Adrenal gland (tissue), 9 donors: ENCODE measurements at regions not wholly inside any gene's neighbourhood (a gene's known extent, or its start where the extent isn't known, plus 50 kb on each side); places are given as distances from the start of the nearest gene placed in this dataset.

Experiments
- DNase-seq, 7 donors: peaks; one replicate each; pipeline ENCODE4 v3.0.0-alpha.2; 2019 to 2020
- H3K27ac ChIP-seq, 5 donors: fragments of 200-600 bp; sonication (generic) in 4 of 5; 1 replicate in 3 of 5; 2 replicates in 2 of 5; pipeline versions ENCODE4 v1.5.1 to v1.8.0; 2016 to 2020; ENCODE audit warnings: mild to moderate bottlenecking in 1 of 5
- H3K27me3 ChIP-seq: fragments of 200-600 bp; 2 replicates; pipeline ENCODE4 v1.8.0; 2021
- H3K36me3 ChIP-seq, 2 donors: fragments of 200-600 bp; replicated peaks in 1 of 2; 1 replicate in 1 of 2; 2 replicates in 1 of 2; pipeline versions ENCODE4 v1.5.1 to v1.8.0; 2018 to 2022
- H3K4me1 ChIP-seq, 2 donors: fragments of 200-600 bp; replicated peaks in 1 of 2; 1 replicate in 1 of 2; 2 replicates in 1 of 2; pipeline versions ENCODE4 v1.5.1 to v1.8.0; 2018 to 2021
- H3K4me3 ChIP-seq, 4 donors: fragments of 200-600 bp; sonication (generic) in 3 of 4; one replicate each; pipeline ENCODE4 v1.5.1; 2016 to 2018
- H3K9me3 ChIP-seq, 3 donors: fragments of 200-600 bp; sonication (generic) in 1 of 3; replicated peaks in 1 of 3; 1 replicate in 2 of 3; 2 replicates in 1 of 3; pipeline versions ENCODE4 v1.5.1 to v1.8.0; 2016 to 2021
- POLR2A ChIP-seq, 2 donors: fragments of 450-650 bp; IDR thresholded peaks; one replicate each; pipeline ENCODE4 v1.6.1; 2017; ENCODE audit warnings: antibody characterized with exemption in 2 of 2, mild to moderate bottlenecking in 2 of 2, moderate library complexity in 1 of 2
- WGBS, 4 donors: extraction: QIAGEN DNeasy Blood & Tissue Kit in 2 of 4; methylation state at CpG; one replicate each; pipeline versions ENCODE4 v1.1.5 to v1.1.7; 2013 to 2017; 5-methylcytosine and 5-hydroxymethylcytosine counted together
- intact Hi-C, 2 donors: fragments of 100-400 bp; cut with DNase I; formaldehyde crosslinking; loops; one replicate each; pipeline versions ENCODE4 v1.14.1 to v1.15.0; 2022 to 2023
- TF ChIP-seq, protein P1 (sequence below), 6 experiments: fragments of 450-650 bp in 4 of 6; fragments of 200-600 bp in 2 of 6; sonication (generic) in 1 of 6; IDR thresholded peaks; 1 replicate in 5 of 6; 2 replicates in 1 of 6; pipeline versions ENCODE4 v1.5.1 to v1.8.0; 2016 to 2021; ENCODE audit warnings: antibody characterized with exemption in 6 of 6, mild to moderate bottlenecking in 2 of 6, moderate library complexity in 1 of 6
- donor health status: healthy with polysubstance abuse.
- donor health status: Bipolar disorder and iron deficiency.
- donor health status: DM: yes; HTN: yes; CAD: no.
- donor health status: DM: no; HTN: no; CAD: no.
- donor health status: DM: no; HTN: no; CAD: no.

DNA sequence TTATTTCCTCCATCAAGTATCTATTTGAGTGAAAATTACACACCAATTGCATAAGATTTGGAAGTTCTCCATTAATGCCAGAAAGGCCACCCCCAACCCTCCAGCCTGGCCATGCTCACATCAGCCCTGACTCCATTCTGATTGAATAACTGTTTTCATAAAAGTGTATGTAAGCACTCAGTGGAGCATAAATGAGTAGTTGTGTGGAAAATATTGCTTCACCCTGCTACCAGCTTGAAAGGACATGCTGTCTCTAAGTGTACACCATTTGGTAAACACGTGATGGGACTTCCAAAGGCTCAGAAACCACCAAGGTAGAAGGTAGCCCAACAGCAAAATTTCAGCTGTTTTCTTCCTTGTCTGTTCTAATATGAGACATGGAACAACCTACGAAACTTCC is 393.8 kb downstream of the ZNF385D start:
- Histone ChIP-seq H3K4me3 (no peak overlapping the region), H3K36me3 (no peaks in the 10 kb centered on the region), H3K9me3 (no peaks in the 10 kb centered on the region), H3K4me1 (no peaks in the 10 kb centered on the region), H3K27ac (no peak overlapping the region), H3K27me3 (no peaks in the 10 kb centered on the region)
- intact Hi-C loops: no loop called here
- TF ChIP-seq, protein P1, sequence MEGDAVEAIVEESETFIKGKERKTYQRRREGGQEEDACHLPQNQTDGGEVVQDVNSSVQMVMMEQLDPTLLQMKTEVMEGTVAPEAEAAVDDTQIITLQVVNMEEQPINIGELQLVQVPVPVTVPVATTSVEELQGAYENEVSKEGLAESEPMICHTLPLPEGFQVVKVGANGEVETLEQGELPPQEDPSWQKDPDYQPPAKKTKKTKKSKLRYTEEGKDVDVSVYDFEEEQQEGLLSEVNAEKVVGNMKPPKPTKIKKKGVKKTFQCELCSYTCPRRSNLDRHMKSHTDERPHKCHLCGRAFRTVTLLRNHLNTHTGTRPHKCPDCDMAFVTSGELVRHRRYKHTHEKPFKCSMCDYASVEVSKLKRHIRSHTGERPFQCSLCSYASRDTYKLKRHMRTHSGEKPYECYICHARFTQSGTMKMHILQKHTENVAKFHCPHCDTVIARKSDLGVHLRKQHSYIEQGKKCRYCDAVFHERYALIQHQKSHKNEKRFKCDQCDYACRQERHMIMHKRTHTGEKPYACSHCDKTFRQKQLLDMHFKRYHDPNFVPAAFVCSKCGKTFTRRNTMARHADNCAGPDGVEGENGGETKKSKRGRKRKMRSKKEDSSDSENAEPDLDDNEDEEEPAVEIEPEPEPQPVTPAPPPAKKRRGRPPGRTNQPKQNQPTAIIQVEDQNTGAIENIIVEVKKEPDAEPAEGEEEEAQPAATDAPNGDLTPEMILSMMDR (IDR thresholded peaks at IDR 0.05): no peak
- TF ChIP-seq POLR2A (IDR thresholded peaks at IDR 0.05): no peak
- WGBS, 4 donors: 68 to 84% (median 74%) methylated on average over 2 of the region's 2 CpGs
- no peak for DNase-seq

DNA sequence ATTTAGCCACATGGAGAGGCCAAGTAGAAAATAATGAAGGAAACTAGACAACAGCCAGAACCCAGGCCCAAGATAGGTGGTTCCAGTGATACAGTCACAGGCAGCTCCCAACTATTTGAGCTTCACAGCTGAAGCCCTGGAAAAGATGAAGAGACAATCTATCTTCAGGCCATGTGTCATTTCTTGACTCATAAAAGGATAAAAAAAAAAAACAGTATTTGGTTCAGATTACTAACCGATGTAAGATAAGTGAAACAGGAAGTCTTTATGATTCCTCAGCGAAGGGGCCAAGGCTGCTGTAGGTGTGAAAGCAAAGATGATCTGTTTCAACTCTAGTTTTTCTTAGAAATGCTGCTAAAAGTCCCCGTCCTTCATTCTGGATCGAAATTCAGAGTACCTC is 394.6 kb downstream of the ZNF385D start:
- H3K36me3 ChIP-seq: no peaks in the 10 kb centered on the region
- no peak overlapping the region for H3K27ac ChIP-seq
- no peak for TF ChIP-seq POLR2A (IDR thresholded peaks at IDR 0.05)
- TF ChIP-seq, protein P1 (IDR thresholded peaks at IDR 0.05): no peak
- intact Hi-C loops: no loop called here
- H3K4me1 ChIP-seq: no peaks in the 10 kb centered on the region
- H3K27me3 ChIP-seq: no peaks in the 10 kb centered on the region
- DNase-seq: no peak
- no peaks in the 10 kb centered on the region for H3K9me3 ChIP-seq
- 52 to 58% (median 54%) methylated on average over 4 of the region's 4 CpGs for WGBS, 4 donors
- no peak overlapping the region for H3K4me3 ChIP-seq

DNA sequence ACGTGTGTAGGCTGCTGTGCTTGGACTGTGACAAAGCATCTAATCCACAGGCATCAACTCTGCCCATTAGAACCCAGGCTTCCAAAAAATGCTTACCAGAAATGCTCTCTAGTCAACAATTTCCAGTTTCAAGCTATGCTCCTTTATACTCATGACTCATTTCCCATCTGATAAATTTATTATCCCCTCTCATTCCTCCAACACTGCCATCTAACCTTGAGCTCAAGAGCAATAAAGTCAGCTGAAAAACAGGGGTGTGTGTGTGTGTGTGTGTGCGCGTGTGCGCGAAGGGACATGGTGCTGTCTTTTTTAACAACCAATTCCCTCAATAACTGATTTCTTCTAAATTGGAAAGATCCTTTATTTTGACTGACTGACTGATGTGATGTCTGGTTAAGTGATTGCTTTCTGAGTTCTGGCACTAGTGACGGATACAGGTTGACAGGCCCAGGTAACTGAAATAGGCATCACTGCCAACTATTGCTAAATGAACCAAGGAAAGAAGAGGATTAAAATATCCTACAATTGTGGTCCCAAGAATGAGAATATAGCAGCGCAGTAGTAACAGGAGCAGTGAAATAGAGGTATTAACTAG is 405.5 kb downstream of the ZNF385D start:
- peak in 1 of 7 donors; percentile 14 for DNase-seq
- TF ChIP-seq POLR2A (IDR thresholded peaks at IDR 0.05): no peak
- TF ChIP-seq, protein P1 (IDR thresholded peaks at IDR 0.05): no peak
- H3K27ac ChIP-seq: no peak overlapping the region
- intact Hi-C loops: no loop called here
- H3K36me3 ChIP-seq: no peaks in the 10 kb centered on the region
- H3K4me3 ChIP-seq: no peak overlapping the region
- H3K27me3 ChIP-seq: no peaks in the 10 kb centered on the region
- no peaks in the 10 kb centered on the region for H3K9me3 ChIP-seq
- 35 to 57% (median 47%) methylated on average over 7 of the region's 7 CpGs for WGBS, 4 donors
- H3K4me1 ChIP-seq: no peaks in the 10 kb centered on the region

DNA sequence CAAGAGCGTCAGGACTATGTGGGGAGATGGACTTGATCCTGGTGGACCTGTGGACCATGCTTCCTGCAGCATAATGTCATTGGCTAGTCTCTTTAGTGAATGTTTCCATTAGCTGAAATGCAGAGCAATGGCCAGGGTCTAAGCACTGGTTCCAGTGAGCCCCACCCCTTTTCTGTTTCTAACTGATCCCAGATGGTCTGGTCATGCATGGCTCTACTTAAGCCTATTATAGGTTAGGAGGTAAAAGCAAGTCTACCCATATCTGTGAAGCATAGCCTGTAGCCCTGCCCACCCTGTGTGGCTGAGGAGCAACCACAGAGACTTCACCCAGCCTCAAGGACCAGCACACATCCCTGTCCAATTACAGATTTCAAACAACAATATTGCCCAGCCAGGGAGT is 419.2 kb downstream of the ZNF385D start:
- no peak for DNase-seq
- TF ChIP-seq POLR2A (IDR thresholded peaks at IDR 0.05): no peak
- TF ChIP-seq, protein P1 (IDR thresholded peaks at IDR 0.05): no peak
- Histone ChIP-seq H3K27me3 (no peaks in the 10 kb centered on the region), H3K27ac (no peak overlapping the region), H3K36me3 (no peaks in the 10 kb centered on the region), H3K4me1 (no peaks in the 10 kb centered on the region), H3K4me3 (no peak overlapping the region), H3K9me3 (no peaks in the 10 kb centered on the region)
- 64 to 93% (median 88%) methylated on average over 1 of the region's 1 CpG for WGBS, 4 donors
- intact Hi-C loops: no loop called here
